ENCODE measurements at regions not wholly inside any gene's neighbourhood (a gene's known extent, or its start where the extent isn't known, plus 50 kb on each side); places are given as distances from the start of the nearest gene placed in this dataset.

- Mint-ChIP-seq H3K27me3 (ENCODE audit: unreplicated experiment) (no peaks in the 10 kb centered on the region), H3K4me3 (ENCODE audit: low read depth, unreplicated experiment) (no peak overlapping the region), H3K36me3 (ENCODE audit: insufficient read depth, unreplicated experiment) (no peaks in the 10 kb centered on the region), H3K9me3 (ENCODE audit: low read depth, unreplicated experiment) (peaks cover 2% of the 10 kb centered on the region), H3K27ac (ENCODE audit: unreplicated experiment) (no peak overlapping the region), H3K4me1 (ENCODE audit: low read depth, unreplicated experiment) (no peaks in the 10 kb centered on the region)
- intact Hi-C loops (cut with micrococcal nuclease; ENCODE audit: unreplicated experiment) = loop anchor here (1.0 kb wide), 1 partner anchor 515 kb away; no protein-coding TSS in a partner anchor
- TF ChIP-seq, protein P1, sequence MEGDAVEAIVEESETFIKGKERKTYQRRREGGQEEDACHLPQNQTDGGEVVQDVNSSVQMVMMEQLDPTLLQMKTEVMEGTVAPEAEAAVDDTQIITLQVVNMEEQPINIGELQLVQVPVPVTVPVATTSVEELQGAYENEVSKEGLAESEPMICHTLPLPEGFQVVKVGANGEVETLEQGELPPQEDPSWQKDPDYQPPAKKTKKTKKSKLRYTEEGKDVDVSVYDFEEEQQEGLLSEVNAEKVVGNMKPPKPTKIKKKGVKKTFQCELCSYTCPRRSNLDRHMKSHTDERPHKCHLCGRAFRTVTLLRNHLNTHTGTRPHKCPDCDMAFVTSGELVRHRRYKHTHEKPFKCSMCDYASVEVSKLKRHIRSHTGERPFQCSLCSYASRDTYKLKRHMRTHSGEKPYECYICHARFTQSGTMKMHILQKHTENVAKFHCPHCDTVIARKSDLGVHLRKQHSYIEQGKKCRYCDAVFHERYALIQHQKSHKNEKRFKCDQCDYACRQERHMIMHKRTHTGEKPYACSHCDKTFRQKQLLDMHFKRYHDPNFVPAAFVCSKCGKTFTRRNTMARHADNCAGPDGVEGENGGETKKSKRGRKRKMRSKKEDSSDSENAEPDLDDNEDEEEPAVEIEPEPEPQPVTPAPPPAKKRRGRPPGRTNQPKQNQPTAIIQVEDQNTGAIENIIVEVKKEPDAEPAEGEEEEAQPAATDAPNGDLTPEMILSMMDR (IDR thresholded peaks at IDR 0.05; ENCODE audit: unreplicated experiment) = no peak
- BruUV-seq (replicated peaks) = no TSS peak
- DNase-seq = no peak
- CTCF ChIA-PET = interaction anchor here (0.8 to 1.5 kb wide), 4 partner anchors 508 to 523 kb away, joined by 3 to 7 read pairs (median 5); no protein-coding TSS in a partner anchor
Observed at GRCh38 chr6:168369786-168370185, 50.2 kb upstream of the DACT2 start.

GRCh38 chr6:168370310-168370991 lies 50.9 kb upstream of the DACT2 start:
- CTCF ChIA-PET = interaction anchor here (0.8 to 1.5 kb wide), 4 partner anchors 508 to 522 kb away, joined by 3 to 7 read pairs (median 5); no protein-coding TSS in a partner anchor
- Mint-ChIP-seq H3K9me3 (ENCODE audit: low read depth, unreplicated experiment) (peaks cover 2% of the 10 kb centered on the region), H3K4me1 (ENCODE audit: low read depth, unreplicated experiment) (no peaks in the 10 kb centered on the region), H3K27ac (ENCODE audit: unreplicated experiment) (no peak overlapping the region), H3K27me3 (ENCODE audit: unreplicated experiment) (no peaks in the 10 kb centered on the region), H3K4me3 (ENCODE audit: low read depth, unreplicated experiment) (no peak overlapping the region), H3K36me3 (ENCODE audit: insufficient read depth, unreplicated experiment) (no peaks in the 10 kb centered on the region)
- TF ChIP-seq, protein P1 (IDR thresholded peaks at IDR 0.05; ENCODE audit: unreplicated experiment) = peak; percentile 91
- DNase-seq = peak; percentile 90
- intact Hi-C loops (cut with micrococcal nuclease; ENCODE audit: unreplicated experiment) = loop anchor here (1.0 kb wide), 1 partner anchor 514 kb away; no protein-coding TSS in a partner anchor
- BruUV-seq (replicated peaks) = no TSS peak

- BruUV-seq (replicated peaks) = no TSS peak
- no peaks in the 10 kb centered on the region for H3K27me3 Mint-ChIP-seq (ENCODE audit: unreplicated experiment)
- CTCF ChIA-PET = no interaction called here
- H3K4me1 Mint-ChIP-seq (ENCODE audit: low read depth, unreplicated experiment) = no peaks in the 10 kb centered on the region
- intact Hi-C loops (cut with micrococcal nuclease; ENCODE audit: unreplicated experiment) = no loop called here
- no peaks in the 10 kb centered on the region for H3K36me3 Mint-ChIP-seq (ENCODE audit: insufficient read depth, unreplicated experiment)
- no peak for DNase-seq
- no peak overlapping the region for H3K27ac Mint-ChIP-seq (ENCODE audit: unreplicated experiment)
- TF ChIP-seq, protein P1 (IDR thresholded peaks at IDR 0.05; ENCODE audit: unreplicated experiment) = no peak
- no peak overlapping the region for H3K4me3 Mint-ChIP-seq (ENCODE audit: low read depth, unreplicated experiment)
- H3K9me3 Mint-ChIP-seq (ENCODE audit: low read depth, unreplicated experiment) = peaks cover 2% of the 10 kb centered on the region
Observed at GRCh38 chr6:168371185-168371584, 51.6 kb upstream of the DACT2 start.

DNA sequence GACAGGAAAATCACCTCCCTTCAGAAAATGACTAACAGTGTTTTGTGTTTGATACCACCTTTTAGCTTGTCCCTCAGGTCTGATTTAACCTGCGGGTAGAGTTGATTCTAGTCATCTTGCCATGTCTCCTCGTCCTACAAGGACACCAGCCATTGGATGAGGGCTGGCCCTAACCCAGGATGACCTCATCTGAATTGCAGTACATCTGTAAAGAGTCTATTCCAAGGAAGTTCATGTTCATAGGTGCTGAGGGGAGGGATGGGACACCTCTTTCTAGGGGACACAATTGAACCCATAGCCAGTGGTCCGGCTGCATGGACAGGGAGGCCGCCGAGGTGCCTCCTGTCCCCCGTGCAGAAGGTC lies 52.0 kb upstream of the DACT2 start:
- no peak for DNase-seq
- H3K9me3 Mint-ChIP-seq (ENCODE audit: low read depth, unreplicated experiment) = peaks cover 1% of the 10 kb centered on the region
- CTCF ChIA-PET = no interaction called here
- no peak overlapping the region for H3K4me3 Mint-ChIP-seq (ENCODE audit: low read depth, unreplicated experiment)
- intact Hi-C loops (cut with micrococcal nuclease; ENCODE audit: unreplicated experiment) = no loop called here
- no peaks in the 10 kb centered on the region for H3K4me1 Mint-ChIP-seq (ENCODE audit: low read depth, unreplicated experiment)
- H3K27ac Mint-ChIP-seq (ENCODE audit: unreplicated experiment) = no peak overlapping the region
- BruUV-seq (replicated peaks) = no TSS peak
- no peaks in the 10 kb centered on the region for H3K36me3 Mint-ChIP-seq (ENCODE audit: insufficient read depth, unreplicated experiment)
- H3K27me3 Mint-ChIP-seq (ENCODE audit: unreplicated experiment) = no peaks in the 10 kb centered on the region
- TF ChIP-seq, protein P1 (IDR thresholded peaks at IDR 0.05; ENCODE audit: unreplicated experiment) = no peak
